GM12878 (cell line): ENCODE measurements at regions not wholly inside any gene's neighbourhood (a gene's known extent, or its start where the extent isn't known, plus 50 kb on each side); places are given as distances from the start of the nearest gene placed in this dataset.

ENCODE experiments used
- CTCF ChIP-seq, 3 experiments: IDR thresholded peaks in 2 of 3; conservative IDR thresholded peaks in 1 of 3; 2 replicates each; pipeline ENCODE4 v1.5.1; 2011; ENCODE audit warnings: low read depth in 3 of 3, low read length in 3 of 3, mild to moderate bottlenecking in 3 of 3, control low read depth in 2 of 3, moderate library complexity in 2 of 3, inconsistent platforms in 1 of 3, mixed read lengths in 1 of 3; ENCODE audit not compliant: control insufficient read depth in 2 of 3, insufficient read depth in 1 of 3; ENCODE audit errors: extremely low read depth in 1 of 3
- CUX1 ChIP-seq: IDR thresholded peaks from 2 replicates; pipeline ENCODE4 v1.6.1; 2012; ENCODE audit warnings: improper control_type of control experiment, low read depth, low read length; ENCODE audit not compliant: insufficient replicate concordance
- E2F8 ChIP-seq: fragments of 450-650 bp; IDR thresholded peaks from 2 replicates; pipeline ENCODE4 v1.6.1; 2018; ENCODE audit warnings: mild to moderate bottlenecking, low read depth, moderate library complexity; ENCODE audit not compliant: partially characterized antibody
- E4F1 ChIP-seq: fragments of 450-650 bp; IDR thresholded peaks from 2 replicates; pipeline ENCODE4 v1.6.1; 2018; ENCODE audit warnings: borderline replicate concordance, mild to moderate bottlenecking; ENCODE audit not compliant: partially characterized antibody
- ETV6 ChIP-seq, 2 experiments: fragments of 450-650 bp in 1 of 2; IDR thresholded peaks in 1 of 2; conservative IDR thresholded peaks in 1 of 2; 2 replicates each; pipeline ENCODE4 v1.6.1; 2014; ENCODE audit warnings: antibody characterized with exemption in 1 of 2, borderline replicate concordance in 1 of 2, low read depth in 1 of 2, mild to moderate bottlenecking in 1 of 2, moderate library complexity in 1 of 2
- PAX5 ChIP-seq: IDR thresholded peaks from 2 replicates; pipeline ENCODE4 v1.6.1; 2011; ENCODE audit warnings: low read depth, low read length, borderline replicate concordance
- PBX3 ChIP-seq: IDR thresholded peaks from 2 replicates; pipeline ENCODE4 v1.6.1; 2011; ENCODE audit warnings: mild to moderate bottlenecking, low read depth, low read length, moderate library complexity; ENCODE audit not compliant: insufficient replicate concordance
- YBX1 ChIP-seq: fragments of 450-650 bp; IDR thresholded peaks from 2 replicates; pipeline ENCODE4 v1.6.1; 2016; ENCODE audit warnings: antibody characterized with exemption
- ZNF274 ChIP-seq: IDR thresholded peaks from one replicate; pipeline ENCODE4 v1.8.0; 2011; ENCODE audit not compliant: insufficient read length, insufficient read depth

GRCh38 chr14:61104358-61104757, 123.3 kb downstream of the SLC38A6 start (continued):
- no peak for TF ChIP-seq E2F8
- no peak for TF ChIP-seq ETV6 (conservative IDR thresholded peaks at IDR 0.05 in 1 of 2, IDR thresholded peaks at IDR 0.05 in 1 of 2; ENCODE audit: borderline replicate concordance in 1 of 2, low read depth in 1 of 2)
- no peak for TF ChIP-seq ZNF274
- no peak for TF ChIP-seq CTCF (IDR thresholded peaks at IDR 0.05 in 2 of 3, conservative IDR thresholded peaks at IDR 0.05 in 1 of 3; ENCODE audit: control insufficient read depth in 2 of 3, extremely low read depth in 1 of 3, insufficient read depth in 1 of 3, low read depth in 3 of 3, low read length in 3 of 3)
- no peak for TF ChIP-seq PBX3
- no peak for TF ChIP-seq CUX1
- no peak for TF ChIP-seq E4F1
- TF ChIP-seq PAX5, result no peak
- no peak for TF ChIP-seq YBX1
